Activated naive CD4-positive, alpha-beta T cell treated with anti-CD3 and anti-CD28 coated beads, Interleukin-2, amount 50 U/mL, for 72 hours (primary cell): ENCODE measurements at regions not wholly inside any gene's neighbourhood (a gene's known extent, or its start where the extent isn't known, plus 50 kb on each side); places are given as distances from the start of the nearest gene placed in this dataset.
"Not testable (repeated sequence)": the region's sequence is repeated elsewhere in the genome, so short reads cannot be mapped to it uniquely, and the experiment has no call there.

Source experiments
- ATAC-seq, 2 donors: fragments of 150-1000 bp; cut with Tn5 transposase; 2 replicates each; pipeline ENCODE4 v1.10.0; 2021; ENCODE audit warnings: mild to moderate bottlenecking in 2 of 2, moderate library complexity in 2 of 2
- DNase-seq, 2 donors: peaks; one replicate each; pipeline ENCODE4 v3.0.0; 2021 to 2022; ENCODE audit warnings: low spot score in 2 of 2
- H3K27ac Mint-ChIP-seq, 2 donors: one replicate each; pipeline ENCODE4 v1.8.0; 2022; ENCODE audit warnings: mild to moderate bottlenecking in 2 of 2, mixed read lengths in 2 of 2
- H3K36me3 Mint-ChIP-seq, 2 donors: one replicate each; pipeline ENCODE4 v1.8.0; 2022; ENCODE audit warnings: mixed read lengths in 2 of 2
- H3K9me3 Mint-ChIP-seq, 2 donors: one replicate each; pipeline ENCODE4 v1.8.0; 2022; ENCODE audit warnings: mixed read lengths in 2 of 2

GRCh38 chr7:17556247-17556956, 257.9 kb downstream of the AHR start:
- DNase-seq (no peak), ATAC-seq (no peak)
- peaks cover 0 to 6% of the 10 kb centered on the region in 2 donors for H3K9me3 Mint-ChIP-seq
- no peaks in the 10 kb centered on the region for H3K36me3 Mint-ChIP-seq
- H3K27ac Mint-ChIP-seq, result no peak overlapping the region

- Mint-ChIP-seq H3K36me3 (no peaks in the 10 kb centered on the region), H3K9me3 (peaks cover 0 to 6% of the 10 kb centered on the region in 2 donors), H3K27ac (no peak overlapping the region)
- ATAC-seq, result no peak
- no peak for DNase-seq
Observed at GRCh38 chr7:17557251-17557671, 258.8 kb downstream of the AHR start.

- Mint-ChIP-seq H3K27ac (no peak overlapping the region), H3K9me3 (peaks cover 0 to 7% of the 10 kb centered on the region in 2 donors), H3K36me3 (no peaks in the 10 kb centered on the region)
- DNase-seq, result no peak
- ATAC-seq, result no peak
Observed at GRCh38 chr7:17558135-17558534, 259.7 kb downstream of the AHR start.

- Mint-ChIP-seq H3K9me3 (peaks cover 0 to 11% of the 10 kb centered on the region in 2 donors), H3K36me3 (no peaks in the 10 kb centered on the region), H3K27ac (no peak overlapping the region)
- ATAC-seq (no peak), DNase-seq (no peak)
Observed at GRCh38 chr7:17558558-17559332, 260.3 kb downstream of the AHR start.

- Mint-ChIP-seq H3K36me3 (no peaks in the 10 kb centered on the region), H3K27ac (no peak overlapping the region), H3K9me3 (peaks cover 0 to 9% of the 10 kb centered on the region in 2 donors)
- DNase-seq (no peak), ATAC-seq (no peak)
Observed at GRCh38 chr7:17559388-17559787, 260.9 kb downstream of the AHR start.

- Mint-ChIP-seq H3K27ac (no peak overlapping the region), H3K9me3 (peaks cover 0 to 5% of the 10 kb centered on the region in 2 donors), H3K36me3 (no peaks in the 10 kb centered on the region)
- no peak for ATAC-seq
- no peak for DNase-seq
Observed at GRCh38 chr7:17560516-17560915, 262.1 kb downstream of the AHR start.

- ATAC-seq, result no peak
Observed at GRCh38 chr7:17560966-17561365, 262.5 kb downstream of the AHR start.

GRCh38 chr7:17564678-17565212, 266.3 kb downstream of the AHR start:
- ATAC-seq, result no peak
- Mint-ChIP-seq H3K27ac (no peak overlapping the region), H3K36me3 (peaks cover 0 to 8% of the 10 kb centered on the region in 2 donors), H3K9me3 (peaks cover 10 to 15% of the 10 kb centered on the region in 2 donors)
- DNase-seq, result no peak

More at GRCh38 chr7:17560966-17561365, 262.5 kb downstream of the AHR start:
- Mint-ChIP-seq H3K27ac (no peak overlapping the region), H3K9me3 (peaks cover 0 to 5% of the 10 kb centered on the region in 2 donors), H3K36me3 (no peaks in the 10 kb centered on the region)
- DNase-seq, result no peak

GRCh38 chr7:17580141-17580540, 281.7 kb downstream of the AHR start:
- H3K27ac Mint-ChIP-seq, result no peak overlapping the region
- no peak for ATAC-seq
- peaks cover 11 to 24% of the 10 kb centered on the region in 2 donors for H3K36me3 Mint-ChIP-seq
- DNase-seq, result no peak
- H3K9me3 Mint-ChIP-seq, result peaks cover 24% of the 10 kb centered on the region in 2 donors

GRCh38 chr7:17580856-17581255, 282.4 kb downstream of the AHR start:
- ATAC-seq (no peak), DNase-seq (no peak)
- Mint-ChIP-seq H3K9me3 (peaks cover 24% of the 10 kb centered on the region in 2 donors), H3K27ac (no peak overlapping the region), H3K36me3 (peaks cover 11 to 24% of the 10 kb centered on the region in 2 donors)

- DNase-seq (no peak), ATAC-seq (no peak)
- Mint-ChIP-seq H3K36me3 (peaks cover 10 to 23% of the 10 kb centered on the region in 2 donors), H3K27ac (no peak overlapping the region), H3K9me3 (peaks cover 23 to 24% of the 10 kb centered on the region in 2 donors)
Observed at GRCh38 chr7:17581301-17581700, 282.8 kb downstream of the AHR start.

GRCh38 chr7:17582696-17583095, 284.2 kb downstream of the AHR start:
- H3K36me3 Mint-ChIP-seq, H3K27ac Mint-ChIP-seq, DNase-seq, ATAC-seq: not testable (repeated sequence)
- H3K9me3 Mint-ChIP-seq, result peaks cover 9 to 10% of the 10 kb centered on the region in 2 donors

GRCh38 chr7:17583786-17584185, 285.3 kb downstream of the AHR start:
- H3K9me3 Mint-ChIP-seq, result no peaks in the 10 kb centered on the region
- DNase-seq (no peak), ATAC-seq (no peak)
- no peak overlapping the region for H3K27ac Mint-ChIP-seq
- H3K36me3 Mint-ChIP-seq, result no peaks in the 10 kb centered on the region

- ATAC-seq, result no peak
Observed at GRCh38 chr7:17584822-17585221, 286.4 kb downstream of the AHR start.

GRCh38 chr7:17586711-17587110, 288.3 kb downstream of the AHR start:
- ATAC-seq (no peak), DNase-seq (no peak)
- no peak overlapping the region for H3K27ac Mint-ChIP-seq
- H3K36me3 Mint-ChIP-seq, result no peaks in the 10 kb centered on the region
- H3K9me3 Mint-ChIP-seq, result no peaks in the 10 kb centered on the region

More at GRCh38 chr7:17584822-17585221, 286.4 kb downstream of the AHR start:
- Mint-ChIP-seq H3K27ac (no peak overlapping the region), H3K9me3 (no peaks in the 10 kb centered on the region), H3K36me3 (no peaks in the 10 kb centered on the region)
- DNase-seq, result no peak

GRCh38 chr7:17588730-17589129, 290.3 kb downstream of the AHR start:
- Mint-ChIP-seq H3K27ac (no peak overlapping the region), H3K36me3 (no peaks in the 10 kb centered on the region), H3K9me3 (no peaks in the 10 kb centered on the region)
- ATAC-seq (no peak), DNase-seq (no peak)

GRCh38 chr7:17589671-17590070, 291.2 kb downstream of the AHR start:
- ATAC-seq (no peak), DNase-seq (no peak)
- no peak overlapping the region for H3K27ac Mint-ChIP-seq
- H3K9me3 Mint-ChIP-seq, result no peaks in the 10 kb centered on the region
- H3K36me3 Mint-ChIP-seq, result no peaks in the 10 kb centered on the region
